OCI-LY7 (cell line): ENCODE measurements at regions not wholly inside any gene's neighbourhood (a gene's known extent, or its start where the extent isn't known, plus 50 kb on each side); places are given as distances from the start of the nearest gene placed in this dataset.

Experiments
- EZH2phosphoT487 ChIP-seq: fragments of 200-600 bp; sonication (generic); IDR thresholded peaks from 2 replicates; pipeline ENCODE4 v1.6.1; 2018; ENCODE audit warnings: low read depth, borderline replicate concordance, mild to moderate bottlenecking, mixed run types, antibody characterized with exemption, low read length, moderate library complexity, mixed read lengths
- TF ChIP-seq, protein P1 (sequence below): fragments of 200-600 bp; sonication (generic); conservative IDR thresholded peaks from 2 replicates; pipeline ENCODE4 v1.5.1; 2014; ENCODE audit warnings: mild to moderate bottlenecking, antibody characterized with exemption, low read length, moderate library complexity, mixed read lengths

DNA sequence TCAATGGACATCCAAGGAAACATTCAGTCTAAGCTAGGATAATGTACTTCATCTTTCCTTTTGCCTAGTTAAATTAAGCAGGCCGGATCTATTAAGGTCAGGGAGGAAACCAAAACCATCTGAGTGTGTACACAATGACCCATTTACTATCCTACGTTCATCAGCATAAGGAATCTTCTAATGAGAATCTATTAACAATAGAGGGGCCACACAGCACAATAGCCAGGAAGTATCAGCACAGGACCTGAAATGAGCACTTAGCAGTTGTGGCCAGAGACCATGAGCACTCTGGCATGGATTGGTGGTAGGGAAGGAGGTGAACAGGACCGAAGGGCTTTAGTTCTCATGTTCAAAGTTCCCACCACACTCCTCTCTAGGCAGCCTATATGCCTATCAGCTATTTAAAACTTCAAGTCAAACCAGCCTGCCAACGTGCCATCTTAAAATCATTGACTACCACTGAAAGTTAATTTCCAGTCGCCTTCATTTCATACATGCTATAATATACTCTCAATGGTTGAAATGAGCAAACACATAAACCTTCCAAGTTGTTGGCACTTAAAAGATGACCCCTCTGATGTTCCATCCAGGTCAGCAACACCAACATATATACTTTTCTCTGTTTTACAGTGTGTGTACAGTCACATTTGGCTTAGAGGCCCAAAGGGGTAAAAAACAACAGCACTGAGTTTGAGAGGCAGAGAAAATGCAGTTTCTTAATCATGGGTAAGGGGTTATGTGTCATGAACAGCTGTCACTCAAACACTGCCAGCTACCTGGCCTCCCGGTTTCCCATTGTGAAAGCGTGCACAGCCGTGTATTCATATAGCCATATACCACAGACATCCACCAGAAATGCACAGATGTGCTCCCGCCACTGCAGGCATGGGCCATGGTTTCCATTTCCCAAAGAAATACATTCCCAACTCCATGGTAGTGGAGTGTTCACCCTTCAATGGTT is 184.3 kb downstream of the TBXT start:
- TF ChIP-seq, protein P1, sequence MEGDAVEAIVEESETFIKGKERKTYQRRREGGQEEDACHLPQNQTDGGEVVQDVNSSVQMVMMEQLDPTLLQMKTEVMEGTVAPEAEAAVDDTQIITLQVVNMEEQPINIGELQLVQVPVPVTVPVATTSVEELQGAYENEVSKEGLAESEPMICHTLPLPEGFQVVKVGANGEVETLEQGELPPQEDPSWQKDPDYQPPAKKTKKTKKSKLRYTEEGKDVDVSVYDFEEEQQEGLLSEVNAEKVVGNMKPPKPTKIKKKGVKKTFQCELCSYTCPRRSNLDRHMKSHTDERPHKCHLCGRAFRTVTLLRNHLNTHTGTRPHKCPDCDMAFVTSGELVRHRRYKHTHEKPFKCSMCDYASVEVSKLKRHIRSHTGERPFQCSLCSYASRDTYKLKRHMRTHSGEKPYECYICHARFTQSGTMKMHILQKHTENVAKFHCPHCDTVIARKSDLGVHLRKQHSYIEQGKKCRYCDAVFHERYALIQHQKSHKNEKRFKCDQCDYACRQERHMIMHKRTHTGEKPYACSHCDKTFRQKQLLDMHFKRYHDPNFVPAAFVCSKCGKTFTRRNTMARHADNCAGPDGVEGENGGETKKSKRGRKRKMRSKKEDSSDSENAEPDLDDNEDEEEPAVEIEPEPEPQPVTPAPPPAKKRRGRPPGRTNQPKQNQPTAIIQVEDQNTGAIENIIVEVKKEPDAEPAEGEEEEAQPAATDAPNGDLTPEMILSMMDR: no peak
- no peak for TF ChIP-seq EZH2phosphoT487
